ENCODE measurements at regions not wholly inside any gene's neighbourhood (a gene's known extent, or its start where the extent isn't known, plus 50 kb on each side); places are given as distances from the start of the nearest gene placed in this dataset.
"Not testable (repeated sequence)": the region's sequence is repeated elsewhere in the genome, so short reads cannot be mapped to it uniquely, and the experiment has no call there.

- H3K27ac ChIP-seq (ENCODE audit: low read depth, low read length) = no peak overlapping the region
- Mint-ChIP-seq H3K27me3 (ENCODE audit: insufficient read depth) (peaks cover 8% of the 10 kb centered on the region), H3K9me3 (peaks cover 2% of the 10 kb centered on the region), H3K4me1 (no peaks in the 10 kb centered on the region), H3K27ac (no peak overlapping the region), H3K4me3 (no peak overlapping the region), H3K36me3 (ENCODE audit: low read depth) (no peaks in the 10 kb centered on the region)
- DNase-seq = no peak
- no peaks in the 10 kb centered on the region for H3K27me3 ChIP-seq (ENCODE audit: control insufficient read depth, insufficient read depth, low read length, poor library complexity, severe bottlenecking)
- no peak overlapping the region for H3K4me3 ChIP-seq (ENCODE audit: low read length)
- no peaks in the 10 kb centered on the region for H3K36me3 ChIP-seq (ENCODE audit: control insufficient read depth, insufficient read depth, low read length)
- TF ChIP-seq CTCF (conservative IDR thresholded peaks at IDR 0.05) = no peak
- no peak overlapping the region for H3K9ac ChIP-seq (ENCODE audit: extremely low read depth, low read length, poor library complexity, severe bottlenecking)
- H3K9me3 ChIP-seq (ENCODE audit: control insufficient read depth, low read length) = no peaks in the 10 kb centered on the region
- H3K4me1 ChIP-seq (ENCODE audit: control insufficient read depth, insufficient read depth, low read length) = no peaks in the 10 kb centered on the region
- WGBS, 2 experiments (ENCODE audit: insufficient coverage in 1 of 2, insufficient read length in 1 of 2) = 88 to 89% methylated on average over 4 to 5 of the region's 5 CpGs
These were observed 310.1 kb upstream of the NCKAP5 start for GRCh38 chr2:133878326-133878725.

GRCh38 chr2:133879703-133880102 is 311.4 kb upstream of the NCKAP5 start:
- DNase-seq = no peak
- no peak overlapping the region for H3K4me3 ChIP-seq (ENCODE audit: low read length)
- H3K36me3 ChIP-seq (ENCODE audit: control insufficient read depth, insufficient read depth, low read length) = no peaks in the 10 kb centered on the region
- H3K9me3 Mint-ChIP-seq = peaks cover 2% of the 10 kb centered on the region
- H3K9me3 ChIP-seq (ENCODE audit: control insufficient read depth, low read length) = no peaks in the 10 kb centered on the region
- H3K27ac ChIP-seq (ENCODE audit: low read depth, low read length) = no peak overlapping the region
- no peaks in the 10 kb centered on the region for H3K27me3 ChIP-seq (ENCODE audit: control insufficient read depth, insufficient read depth, low read length, poor library complexity, severe bottlenecking)
- H3K4me1 Mint-ChIP-seq = no peaks in the 10 kb centered on the region
- no peaks in the 10 kb centered on the region for H3K36me3 Mint-ChIP-seq (ENCODE audit: low read depth)
- H3K27ac Mint-ChIP-seq = no peak overlapping the region
- no peak overlapping the region for H3K4me3 Mint-ChIP-seq
- WGBS, 2 experiments (ENCODE audit: insufficient coverage in 1 of 2, insufficient read length in 1 of 2) = 89% methylated on average over 1 of the region's 1 CpG; no CpG with 5 or more reads in 1 of the 2 experiments
- no peak overlapping the region for H3K9ac ChIP-seq (ENCODE audit: extremely low read depth, low read length, poor library complexity, severe bottlenecking)
- TF ChIP-seq CTCF (conservative IDR thresholded peaks at IDR 0.05) = no peak
- no peaks in the 10 kb centered on the region for H3K4me1 ChIP-seq (ENCODE audit: control insufficient read depth, insufficient read depth, low read length)
- H3K27me3 Mint-ChIP-seq (ENCODE audit: insufficient read depth) = peaks cover 8% of the 10 kb centered on the region

GRCh38 chr2:133882159-133882558 is 313.9 kb upstream of the NCKAP5 start:
- H3K27me3 Mint-ChIP-seq (ENCODE audit: insufficient read depth) = not testable (repeated sequence)
- WGBS, 2 experiments (ENCODE audit: insufficient coverage in 1 of 2, insufficient read length in 1 of 2) = 76 to 100% methylated on average over 2 to 4 of the region's 4 CpGs

GRCh38 chr2:133884739-133885381 is 316.6 kb upstream of the NCKAP5 start:
- no peak overlapping the region for H3K27ac ChIP-seq (ENCODE audit: low read depth, low read length)
- WGBS, 2 experiments (ENCODE audit: insufficient coverage in 1 of 2, insufficient read length in 1 of 2) = 100% methylated on average over 1 to 2 of the region's 2 CpGs
- no peak for DNase-seq
- Mint-ChIP-seq H3K36me3 (ENCODE audit: low read depth) (no peaks in the 10 kb centered on the region), H3K27ac (no peak overlapping the region), H3K9me3 (peaks cover 2% of the 10 kb centered on the region), H3K4me1 (peaks cover 14% of the 10 kb centered on the region), H3K27me3 (ENCODE audit: insufficient read depth) (peaks cover 5% of the 10 kb centered on the region), H3K4me3 (no peak overlapping the region)
- H3K9ac ChIP-seq (ENCODE audit: extremely low read depth, low read length, poor library complexity, severe bottlenecking) = no peak overlapping the region
- H3K36me3 ChIP-seq (ENCODE audit: control insufficient read depth, insufficient read depth, low read length) = no peaks in the 10 kb centered on the region
- peak; percentile 44 for TF ChIP-seq CTCF (conservative IDR thresholded peaks at IDR 0.05)
- H3K4me3 ChIP-seq (ENCODE audit: low read length) = no peak overlapping the region
- H3K9me3 ChIP-seq (ENCODE audit: control insufficient read depth, low read length) = no peaks in the 10 kb centered on the region
- no peaks in the 10 kb centered on the region for H3K27me3 ChIP-seq (ENCODE audit: control insufficient read depth, insufficient read depth, low read length, poor library complexity, severe bottlenecking)
- H3K4me1 ChIP-seq (ENCODE audit: control insufficient read depth, insufficient read depth, low read length) = peaks cover 4% of the 10 kb centered on the region

More at GRCh38 chr2:133882159-133882558, 313.9 kb upstream of the NCKAP5 start:
- peaks cover 13% of the 10 kb centered on the region for H3K4me1 Mint-ChIP-seq
- not testable (repeated sequence) for H3K36me3 Mint-ChIP-seq (ENCODE audit: low read depth); DNase-seq; H3K4me3 ChIP-seq (ENCODE audit: low read length); H3K9me3 ChIP-seq (ENCODE audit: control insufficient read depth, low read length); H3K27ac Mint-ChIP-seq; H3K9me3 Mint-ChIP-seq; H3K36me3 ChIP-seq (ENCODE audit: control insufficient read depth, insufficient read depth, low read length); H3K27ac ChIP-seq (ENCODE audit: low read depth, low read length); H3K9ac ChIP-seq (ENCODE audit: extremely low read depth, low read length, poor library complexity, severe bottlenecking); H3K27me3 ChIP-seq (ENCODE audit: control insufficient read depth, insufficient read depth, low read length, poor library complexity, severe bottlenecking); H3K4me1 ChIP-seq (ENCODE audit: control insufficient read depth, insufficient read depth, low read length); H3K4me3 Mint-ChIP-seq
